Amniotic epithelial cell (primary cell): ENCODE measurements at regions not wholly inside any gene's neighbourhood (a gene's known extent, or its start where the extent isn't known, plus 50 kb on each side); places are given as distances from the start of the nearest gene placed in this dataset.
"Not testable (repeated sequence)": the region's sequence is repeated elsewhere in the genome, so short reads cannot be mapped to it uniquely, and the experiment has no call there.

Experiments used
- DNase-seq: peaks from one replicate; pipeline ENCODE4 v3.0.0-alpha.2; 2010; ENCODE audit warnings: low read depth

DNA sequence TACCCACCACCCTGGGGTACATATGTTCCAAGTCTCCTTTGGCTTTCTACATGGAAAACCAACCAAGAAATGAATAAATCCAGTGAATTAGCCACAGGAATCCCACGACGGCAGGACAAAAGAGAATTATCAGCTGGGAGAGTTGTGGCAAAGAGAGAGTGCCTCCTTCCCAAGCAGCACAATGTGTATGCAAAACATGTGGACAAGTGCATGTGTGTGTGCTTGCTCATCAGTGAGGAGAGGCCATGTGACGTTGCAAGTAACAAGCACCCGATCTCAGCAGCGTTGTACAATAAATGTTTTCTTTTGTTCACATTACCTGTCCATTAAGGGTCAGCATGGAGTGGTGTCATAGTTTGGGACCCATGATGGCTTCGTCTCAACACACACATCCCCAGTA lies 50.0 kb upstream of the EMX2 start:
- DNase-seq, result no peak

DNA sequence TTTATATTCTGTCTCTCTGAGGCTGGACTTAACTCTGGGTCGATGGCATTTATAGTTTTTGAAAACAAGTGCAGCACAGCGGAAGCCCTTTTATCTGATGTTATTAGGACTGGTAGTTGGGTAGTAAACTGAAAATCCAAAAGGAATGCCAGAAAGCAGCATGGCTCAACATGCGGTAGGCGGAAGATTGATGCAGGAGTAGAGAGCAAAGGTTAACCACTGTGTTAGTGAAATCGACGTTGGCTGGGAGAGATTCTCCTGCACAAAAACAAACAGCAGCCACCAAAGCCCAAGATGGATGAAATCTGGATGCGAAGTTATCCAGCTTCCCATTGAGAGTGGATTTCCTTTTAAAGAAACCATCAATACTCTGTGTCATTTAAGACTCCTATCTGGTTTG lies 54.5 kb upstream of the EMX2 start:
- no peak for DNase-seq

DNA sequence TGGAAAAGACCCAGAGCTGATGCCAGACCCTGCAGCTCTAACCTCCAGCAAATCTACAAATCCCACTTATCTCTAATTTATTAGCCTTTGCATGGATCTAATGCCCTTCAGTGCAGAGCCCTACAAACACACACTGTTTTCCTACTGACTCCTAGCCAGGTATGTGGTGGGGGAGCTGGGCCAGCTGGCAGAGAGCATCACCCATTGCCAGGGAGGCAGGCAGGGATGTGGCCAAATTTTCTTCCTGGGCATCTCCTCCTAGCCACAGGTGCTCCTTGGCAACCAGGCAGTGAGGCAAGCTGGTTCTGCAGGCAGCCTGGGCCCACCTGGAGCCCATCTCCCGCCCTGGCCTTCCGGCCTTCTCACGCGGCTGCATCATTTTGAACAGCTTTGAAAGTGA lies 55.9 kb upstream of the EMX2 start:
- no peak for DNase-seq

DNA sequence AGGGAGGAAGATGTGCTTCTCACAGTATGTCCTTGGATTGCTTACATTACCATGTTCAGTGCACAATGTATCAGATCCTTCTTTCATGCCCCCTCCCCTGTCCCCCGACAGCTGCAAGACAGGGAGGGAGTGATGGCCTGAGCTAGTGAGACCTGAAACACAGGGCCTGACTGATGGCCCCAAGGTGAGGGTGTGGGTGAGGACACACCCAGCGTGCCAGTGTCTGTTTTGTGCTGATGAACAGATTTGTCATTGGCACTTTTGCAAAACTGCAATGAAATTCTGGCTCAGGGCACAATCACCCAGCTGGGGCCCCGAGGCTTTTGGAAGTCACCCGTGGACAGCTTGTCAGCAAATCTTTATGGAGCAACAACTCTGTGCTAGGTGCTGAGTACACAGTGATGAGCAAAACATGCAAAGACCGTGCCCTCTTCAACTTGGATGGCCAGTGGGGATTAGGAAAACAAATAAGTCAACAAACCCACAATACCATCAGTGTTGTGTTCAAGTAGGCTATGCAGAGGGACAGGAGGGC lies 59.4 kb upstream of the EMX2 start:
- no peak for DNase-seq

DNA sequence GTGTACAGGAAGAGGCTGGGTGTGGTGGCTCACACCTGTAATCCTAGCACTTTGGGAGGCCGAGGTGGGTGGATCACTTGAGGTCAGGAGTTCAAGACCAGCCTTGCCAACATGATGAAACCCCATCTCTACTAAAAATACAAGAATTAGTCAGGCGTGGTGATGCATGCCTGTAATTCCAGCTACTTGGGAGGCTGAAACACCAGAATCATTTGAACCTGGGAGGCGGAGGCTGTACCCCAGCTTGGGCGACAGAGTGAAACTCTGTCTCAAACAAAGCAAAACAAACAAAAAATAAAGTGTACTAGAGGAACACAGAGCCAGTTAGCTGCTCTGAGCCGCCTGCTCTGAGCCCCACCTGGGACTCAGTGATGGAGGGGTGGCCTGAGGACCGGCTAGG lies 61.5 kb upstream of the EMX2 start:
- DNase-seq, result not testable (repeated sequence)

DNA sequence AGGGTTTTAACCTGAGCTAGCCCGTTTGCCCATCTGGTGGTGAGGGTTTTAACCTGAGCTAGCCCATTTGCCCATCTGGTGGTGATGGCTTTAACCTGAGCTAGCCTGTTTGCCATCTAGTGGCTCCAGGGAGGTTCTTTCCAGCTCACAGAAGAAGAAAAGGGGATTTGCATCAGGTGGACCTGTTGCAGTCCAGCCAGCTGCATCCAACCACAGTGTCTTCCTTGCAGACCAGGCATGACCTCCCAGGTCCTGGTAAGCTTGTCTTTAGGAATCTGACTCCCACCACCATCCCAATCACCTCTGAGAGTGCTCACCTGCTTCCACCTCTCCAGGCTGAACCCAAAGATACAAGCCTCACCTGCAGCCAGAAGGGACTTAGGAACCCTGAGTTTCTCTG lies 62.4 kb upstream of the EMX2 start:
- DNase-seq, result no peak

DNA sequence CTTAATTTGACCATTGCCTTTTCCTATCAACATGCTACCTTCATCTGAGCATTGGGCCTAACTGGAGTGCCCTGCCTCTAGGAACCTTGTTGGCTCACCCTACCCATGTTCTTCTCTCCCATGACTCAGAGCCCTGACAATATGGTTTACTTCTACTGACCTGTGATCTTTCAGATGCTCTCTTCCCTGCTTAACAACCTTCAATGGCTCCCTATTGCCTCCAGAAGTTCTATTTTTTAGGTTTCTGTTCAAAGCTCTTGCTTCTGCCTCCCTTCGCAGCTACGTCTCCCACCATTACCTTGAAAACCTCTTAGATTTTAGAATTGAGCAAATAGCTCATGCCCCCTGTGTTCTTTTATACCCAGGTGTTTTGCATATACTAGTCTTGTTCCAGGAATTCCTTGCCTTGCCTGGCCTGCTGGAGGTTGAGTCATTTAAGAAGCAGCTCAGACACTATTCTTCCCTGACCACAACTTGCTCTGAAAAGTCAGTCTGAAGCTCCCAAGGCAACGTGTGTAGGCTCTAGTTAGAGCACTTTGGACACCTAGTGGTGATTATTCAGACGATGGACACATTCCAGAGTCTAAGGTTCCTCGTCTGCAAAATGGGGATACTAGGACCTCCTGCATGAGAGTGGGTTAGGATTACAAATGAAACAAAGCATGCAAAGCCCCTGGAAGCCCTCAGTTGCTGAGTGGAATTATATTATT lies 64.4 kb upstream of the EMX2 start:
- DNase-seq, result peak; percentile 64

DNA sequence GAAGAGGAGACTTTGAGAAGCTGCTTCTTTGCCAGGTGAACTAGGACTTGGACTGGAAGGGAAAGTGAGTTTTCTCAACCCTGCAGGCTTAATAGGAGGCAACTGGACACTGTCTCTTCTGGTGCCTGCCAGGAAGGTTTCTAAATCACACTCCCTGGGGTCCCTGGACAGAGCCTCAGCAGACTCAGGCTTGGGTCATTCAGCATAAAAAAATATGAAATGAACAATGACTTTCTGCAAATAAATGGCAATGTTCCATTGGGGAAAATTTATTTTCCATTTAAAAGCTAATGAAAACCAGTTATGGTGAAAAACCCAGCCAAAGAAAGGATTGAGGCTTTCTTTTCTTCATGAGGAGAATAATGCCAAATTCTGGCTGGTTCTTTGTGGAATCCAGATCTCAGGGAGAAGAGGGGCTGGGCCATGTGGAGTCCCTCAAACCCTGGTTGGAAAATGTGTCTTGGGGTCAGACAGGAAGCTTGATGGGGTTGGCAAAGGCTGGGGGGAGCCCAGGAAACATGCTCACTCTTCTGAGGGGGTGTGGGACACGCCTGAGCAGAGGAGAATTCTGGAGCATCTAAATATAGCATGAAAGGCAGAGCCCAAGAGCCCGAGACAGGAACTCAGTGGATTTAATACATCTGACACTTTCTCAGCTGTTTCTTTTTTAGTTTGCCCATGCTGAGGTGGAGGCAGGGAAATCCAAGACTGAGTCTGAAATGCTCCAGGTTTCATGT lies 65.2 kb upstream of the EMX2 start:
- DNase-seq, result no peak

DNA sequence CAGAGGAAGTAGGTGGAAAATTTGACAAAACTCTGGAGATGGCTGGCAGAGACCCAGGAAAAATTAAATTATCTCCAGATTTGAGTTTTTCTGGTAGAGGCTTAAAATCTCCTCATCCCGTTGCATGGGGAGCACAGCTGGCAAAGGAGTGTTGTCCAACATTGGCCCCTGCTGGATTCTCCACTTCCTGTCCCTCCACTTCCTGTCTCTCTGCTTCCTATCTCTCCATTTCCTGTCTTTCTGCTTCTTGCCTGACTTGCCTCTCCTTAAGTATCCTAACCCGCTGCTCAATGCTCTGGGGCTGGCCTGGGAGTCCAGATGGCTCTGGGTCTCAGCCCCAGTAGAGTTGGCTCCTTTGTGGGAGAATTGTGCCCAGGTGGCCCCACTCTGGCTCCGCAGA lies 65.8 kb upstream of the EMX2 start:
- DNase-seq, result no peak

DNA sequence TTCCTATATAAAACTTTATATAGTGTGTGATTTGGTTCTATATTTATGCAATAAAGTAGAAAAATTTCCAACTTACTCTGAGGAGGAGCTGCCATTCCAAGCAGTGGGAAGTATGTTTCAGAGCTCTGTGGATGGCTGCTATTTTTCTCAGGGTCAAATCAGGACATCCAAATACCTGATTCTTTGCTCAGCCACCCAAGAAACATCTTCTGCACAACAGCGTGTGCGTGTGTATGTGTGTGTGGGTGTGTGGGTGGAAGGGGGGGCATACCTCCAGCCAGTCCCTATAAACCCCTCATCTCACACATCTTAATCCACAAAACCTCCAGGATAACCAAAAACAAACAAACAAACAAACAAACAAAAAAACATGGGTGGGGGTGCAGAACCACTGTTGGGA lies 66.3 kb upstream of the EMX2 start:
- no peak for DNase-seq

DNA sequence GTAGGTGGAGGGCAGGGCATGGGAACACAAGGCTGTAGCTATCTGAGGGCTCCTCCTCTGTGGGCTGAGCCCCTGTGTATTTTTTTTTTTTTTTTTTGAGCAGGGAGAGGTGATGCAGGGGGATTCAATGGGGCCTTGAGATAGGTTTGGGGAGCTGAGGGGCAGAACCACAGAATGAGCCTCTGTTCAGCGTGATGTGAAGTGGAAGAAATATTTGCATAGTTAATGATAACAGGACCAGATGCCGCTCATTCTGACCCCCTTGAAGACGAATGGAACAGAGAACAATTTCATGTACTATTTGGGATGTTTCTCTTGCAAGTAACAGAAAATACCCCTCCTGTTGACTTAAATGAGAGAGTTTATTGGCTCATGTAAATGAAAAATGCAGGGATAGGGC lies 69.7 kb upstream of the EMX2 start:
- DNase-seq, result no peak

DNA sequence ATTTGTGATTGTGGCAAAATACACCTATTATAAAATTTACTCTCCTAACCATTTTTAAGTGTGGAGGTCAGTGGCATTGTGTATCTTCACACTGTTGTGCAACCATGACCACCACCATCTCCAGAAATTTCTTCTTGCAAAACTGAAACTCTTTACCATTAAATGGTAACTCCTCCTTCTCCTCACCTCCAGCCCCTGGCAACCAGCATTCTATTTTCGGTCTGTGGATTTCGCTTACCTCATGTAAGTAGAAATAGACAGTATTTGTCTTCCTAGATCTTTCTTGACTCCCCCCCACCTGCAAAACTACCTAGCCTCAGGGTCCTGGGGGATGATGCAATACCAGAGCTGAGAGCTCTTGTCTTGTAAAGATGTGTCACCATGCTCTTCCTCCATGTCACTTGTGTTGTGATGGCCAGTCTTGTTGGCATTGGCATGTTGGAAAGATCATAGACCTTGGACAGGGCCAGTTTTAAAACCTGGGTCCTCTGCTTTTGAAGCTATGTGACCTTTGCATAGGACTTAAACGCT lies 71.1 kb upstream of the EMX2 start:
- DNase-seq, result no peak

DNA sequence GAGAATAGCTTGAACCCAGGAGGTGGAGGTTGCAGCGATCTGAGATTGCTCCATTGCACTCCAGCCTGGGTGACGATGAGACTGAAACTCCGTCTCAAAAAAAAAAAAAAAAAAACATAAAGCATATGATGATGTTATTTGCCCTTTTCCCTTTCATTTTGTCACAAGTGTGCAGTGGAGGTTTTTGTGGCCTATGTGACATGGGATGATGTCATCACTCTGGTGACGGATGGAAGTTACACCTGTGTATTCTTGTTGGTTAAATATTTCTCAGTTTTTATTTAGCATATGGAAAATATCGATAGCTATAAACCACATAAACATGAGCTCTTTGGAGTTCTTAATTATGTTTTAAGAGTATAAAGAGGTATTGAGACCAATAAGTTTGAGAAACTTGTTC lies 71.8 kb upstream of the EMX2 start:
- DNase-seq, result no peak

DNA sequence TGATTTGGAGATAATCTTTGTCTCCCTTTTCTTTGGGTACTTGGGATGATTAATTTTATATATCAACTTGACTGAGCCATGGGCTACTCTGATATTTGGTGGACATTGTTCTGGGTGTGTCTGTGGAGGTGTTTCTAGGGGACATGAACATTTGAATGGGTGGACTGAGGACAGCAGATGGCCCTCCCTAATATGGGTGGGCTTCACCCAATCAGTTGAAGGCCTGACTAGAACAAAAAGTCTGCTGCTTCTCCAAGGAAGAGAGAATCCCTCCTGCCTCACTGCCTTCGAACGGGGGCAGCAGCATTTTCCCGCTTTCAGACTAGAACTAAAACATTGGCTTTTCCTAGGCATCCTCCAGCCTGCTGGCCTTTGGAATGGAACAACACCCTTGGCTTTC lies 73.9 kb upstream of the EMX2 start:
- no peak for DNase-seq

DNA sequence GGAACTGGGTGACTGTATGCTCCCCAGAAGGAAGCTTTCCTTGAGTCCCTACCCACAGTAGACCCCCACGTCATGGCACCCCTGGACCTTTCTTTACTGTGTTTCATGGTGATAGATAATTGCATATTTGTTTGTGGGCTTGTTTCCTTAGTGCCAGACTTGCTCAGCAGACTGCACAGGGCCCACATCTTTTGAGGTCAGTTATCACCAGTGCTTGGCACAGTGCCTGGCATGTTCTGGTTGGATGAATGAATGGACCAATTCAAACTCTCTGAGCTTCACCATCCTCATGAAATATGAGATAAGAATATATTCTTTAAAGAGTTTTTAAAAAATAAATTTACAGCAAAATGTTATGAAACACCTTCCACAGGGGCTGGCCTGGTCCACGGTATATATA lies 78.4 kb upstream of the EMX2 start:
- DNase-seq, result peak; percentile 40

DNA sequence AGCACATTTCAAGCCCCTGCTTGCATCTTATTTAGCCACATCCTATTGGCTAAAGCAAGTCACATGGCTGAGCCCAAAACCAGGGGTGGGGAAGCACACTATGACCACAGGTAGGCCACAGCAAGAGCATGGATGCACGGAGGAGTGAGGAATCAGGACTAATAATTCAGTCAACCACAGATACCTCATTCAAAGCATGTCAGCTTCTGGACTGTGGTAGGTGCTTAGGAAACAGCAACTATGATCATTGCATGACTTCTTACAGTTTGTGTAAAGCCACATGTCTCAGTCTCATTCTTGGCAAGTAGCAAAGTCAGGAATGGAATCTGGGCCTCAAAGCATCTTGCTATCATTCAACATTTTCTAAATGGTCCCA lies 79.0 kb upstream of the EMX2 start:
- no peak for DNase-seq

DNA sequence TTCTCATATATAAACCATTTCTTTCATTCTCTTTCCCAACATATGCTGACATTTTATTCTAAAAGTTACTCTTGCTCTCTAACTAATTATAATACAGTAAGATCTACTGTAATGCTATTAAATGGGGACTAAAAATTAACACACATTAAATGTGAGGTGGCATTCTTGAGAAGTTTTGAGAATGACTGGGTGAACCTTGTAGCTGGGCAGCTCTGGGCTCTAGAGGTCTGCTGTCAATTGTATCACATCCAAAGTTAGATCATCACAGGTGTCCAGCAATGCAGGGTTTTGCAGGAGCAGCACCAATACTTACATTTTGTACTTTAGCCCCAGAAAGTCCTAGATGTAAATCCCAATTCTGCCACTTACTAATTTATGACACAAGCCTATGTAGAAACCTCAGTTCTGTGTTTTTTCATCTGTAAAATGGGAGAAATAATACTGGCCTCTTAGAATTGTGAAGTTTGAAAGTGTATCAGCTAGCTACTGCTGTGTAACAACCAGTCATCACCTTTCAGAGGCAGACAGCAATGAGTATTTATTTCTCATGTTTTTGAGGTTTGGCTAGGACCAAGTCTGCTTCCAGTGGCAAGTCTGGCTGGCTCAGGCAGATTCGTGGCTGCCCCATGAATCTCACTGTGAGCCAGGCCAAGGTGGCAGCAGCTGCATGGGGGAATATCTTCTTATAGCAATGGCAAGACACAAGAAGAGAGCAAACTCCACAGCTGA lies 79.6 kb upstream of the EMX2 start:
- DNase-seq, result no peak

DNA sequence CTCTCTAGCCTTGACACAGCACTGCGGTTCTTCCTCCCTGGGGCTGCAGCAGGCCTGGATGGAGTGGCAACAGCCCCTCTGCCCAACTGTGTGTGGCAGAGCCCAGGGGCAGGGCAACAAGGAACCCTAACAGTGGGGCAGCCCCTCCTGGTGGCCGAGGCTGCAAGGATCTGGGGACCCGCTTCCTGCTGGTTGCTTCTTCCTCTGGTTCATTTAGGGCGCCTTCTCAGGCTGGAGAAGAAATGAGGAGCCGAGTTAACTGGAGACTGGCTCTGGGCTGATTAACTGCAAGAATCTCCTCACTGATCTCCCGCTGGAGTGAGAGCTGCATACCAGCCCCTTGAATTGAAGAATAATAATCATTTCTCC lies 80.1 kb upstream of the EMX2 start:
- no peak for DNase-seq

DNA sequence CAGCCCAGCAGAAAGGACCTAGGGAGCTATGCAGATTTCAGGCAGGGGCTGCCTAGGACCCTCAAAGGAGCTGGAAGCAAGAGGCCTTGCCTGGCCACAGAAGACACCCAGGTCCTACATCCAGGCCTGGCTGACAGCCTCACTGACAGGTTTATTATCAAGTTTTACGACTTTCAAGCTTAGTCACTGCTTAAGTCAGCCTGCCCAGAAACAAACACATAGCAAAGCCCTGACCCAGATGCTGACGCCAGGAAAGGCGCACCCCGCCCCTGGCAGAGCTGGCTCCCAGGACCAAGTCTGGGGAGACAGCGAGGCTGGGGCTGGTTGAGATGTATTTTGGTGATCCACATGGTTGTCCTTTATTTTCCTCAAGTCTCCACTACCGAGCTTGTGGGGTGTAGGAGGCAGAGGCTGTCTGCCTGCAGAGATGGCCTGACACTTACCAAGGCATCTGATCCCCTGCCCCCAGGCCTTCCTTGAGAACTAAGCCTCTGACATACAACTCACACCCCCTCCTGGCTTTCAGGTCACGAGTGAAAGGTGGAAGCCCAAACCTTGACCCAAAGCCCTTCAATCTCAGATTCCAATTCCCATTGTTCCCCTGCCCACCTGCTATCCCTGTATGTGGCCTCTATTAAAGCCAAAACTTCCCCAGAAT lies 80.7 kb upstream of the EMX2 start:
- peak; percentile 68 for DNase-seq

DNA sequence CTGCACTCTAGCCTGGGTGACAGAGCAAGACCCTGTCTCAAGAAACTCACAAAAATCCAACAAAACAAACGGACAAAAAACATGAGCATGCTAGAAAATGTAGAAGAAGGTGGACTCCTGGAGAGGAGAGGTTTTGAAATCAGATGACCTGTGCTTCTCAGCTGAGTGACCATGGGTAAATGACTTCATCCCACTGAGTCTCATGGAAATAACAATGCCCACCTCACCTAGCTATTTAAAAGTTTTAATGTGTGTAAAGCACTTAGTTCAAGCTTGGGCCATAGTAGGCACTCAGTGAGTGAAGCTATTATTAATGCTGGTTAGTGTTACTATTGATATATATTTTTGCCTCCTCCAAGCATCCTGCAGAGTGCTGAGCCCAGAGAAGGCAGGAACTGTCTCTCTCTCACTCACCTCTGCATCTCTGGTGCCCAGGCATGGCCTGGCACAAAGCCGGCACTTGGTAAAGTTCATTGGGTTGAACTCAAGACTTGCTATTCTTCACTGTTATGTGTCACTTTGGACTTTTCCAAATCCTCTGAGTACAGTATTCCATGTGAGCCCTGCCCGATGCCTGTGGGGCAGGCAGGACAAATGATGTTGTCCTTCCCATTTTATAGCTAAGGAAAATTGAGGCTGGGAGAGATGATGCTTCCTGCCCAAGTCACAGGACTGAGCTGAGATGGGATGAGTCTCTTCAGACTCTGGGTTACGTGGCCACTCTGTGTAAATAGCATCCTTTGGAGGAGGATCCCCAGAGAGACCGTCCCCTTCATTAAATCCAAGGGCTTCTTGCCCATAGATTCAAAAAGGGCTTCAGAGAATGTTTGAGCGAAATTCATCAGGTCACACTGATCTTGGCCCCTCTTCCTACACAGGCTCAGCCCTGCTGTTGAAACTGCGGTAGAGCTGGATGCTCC lies 81.4 kb upstream of the EMX2 start:
- DNase-seq, result no peak

DNA sequence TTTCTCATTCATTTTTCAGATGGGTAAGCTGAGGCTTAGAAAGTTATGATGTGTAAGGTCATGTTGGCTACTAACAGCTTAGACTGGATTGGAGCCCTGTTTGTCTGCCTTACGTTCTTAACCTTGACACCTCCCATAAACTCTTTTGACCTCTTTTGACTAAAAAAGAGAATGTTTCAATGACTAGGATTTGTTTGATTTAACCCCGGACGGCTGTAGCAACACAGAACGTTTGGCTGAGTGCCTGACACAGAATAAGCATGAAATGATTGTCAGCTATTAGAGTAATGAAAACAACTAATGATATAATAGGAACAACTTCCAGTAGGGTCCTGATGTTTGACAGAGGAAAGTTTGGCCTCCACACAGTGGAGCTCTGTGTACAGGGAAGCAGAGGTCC lies 83.3 kb upstream of the PDZD8 start:
- DNase-seq, result no peak
